ENCODE measurements at regions not wholly inside any gene's neighbourhood (a gene's known extent, or its start where the extent isn't known, plus 50 kb on each side); places are given as distances from the start of the nearest gene placed in this dataset.

- H3K9ac ChIP-seq (ENCODE audit: insufficient read depth in 1 of 2, low read length in 2 of 2): no peak overlapping the region
- no peaks in the 10 kb centered on the region for H3K9me3 ChIP-seq (ENCODE audit: control insufficient read depth in 4 of 4, insufficient read depth in 3 of 4, low read length in 3 of 4)
- no peak for TF ChIP-seq CTCF (IDR thresholded peaks at IDR 0.05; ENCODE audit: control extremely low read depth, extremely low read depth)
- H3K27ac ChIP-seq (ENCODE audit: low read depth in 1 of 2, low read length in 1 of 2): no peak overlapping the region
- no peak for DNase-seq
- H3K4me1 ChIP-seq (ENCODE audit: control insufficient read depth in 5 of 5, insufficient read depth in 5 of 5, low read length in 5 of 5): peaks cover 0 to 30% (median 12%) of the 10 kb centered on the region in 5 donors
- 97 to 99% methylated on average over 3 of the region's 3 CpGs for WGBS, 2 donors
- ATAC-seq (ENCODE audit: insufficient read depth, low FRiP score): no peak
- H3K36me3 ChIP-seq (ENCODE audit: control insufficient read depth in 4 of 4, insufficient read depth in 4 of 4, low read length in 4 of 4): no peaks in the 10 kb centered on the region
- no peaks in the 10 kb centered on the region for H3K27me3 ChIP-seq (ENCODE audit: control insufficient read depth in 3 of 3, insufficient read depth in 3 of 3, low read length in 2 of 3)
- H3K4me3 ChIP-seq: no peak overlapping the region
Observed at GRCh38 chr5:82353522-82353921, 75.4 kb upstream of the RPS23 start.

GRCh38 chr5:82352146-82352791, 74.1 kb upstream of the RPS23 start:
- Histone ChIP-seq H3K9ac (ENCODE audit: insufficient read depth in 1 of 2, low read length in 2 of 2) (no peak overlapping the region), H3K27ac (ENCODE audit: low read depth in 1 of 2, low read length in 1 of 2) (peak overlapping the region in 1 of 2 donors; percentile 66), H3K27me3 (ENCODE audit: control insufficient read depth in 3 of 3, insufficient read depth in 3 of 3, low read length in 2 of 3) (no peaks in the 10 kb centered on the region), H3K9me3 (ENCODE audit: control insufficient read depth in 4 of 4, insufficient read depth in 3 of 4, low read length in 3 of 4) (no peaks in the 10 kb centered on the region), H3K36me3 (ENCODE audit: control insufficient read depth in 4 of 4, insufficient read depth in 4 of 4, low read length in 4 of 4) (no peaks in the 10 kb centered on the region), H3K4me1 (ENCODE audit: control insufficient read depth in 5 of 5, insufficient read depth in 5 of 5, low read length in 5 of 5) (peaks cover 4 to 28% (median 6%) of the 10 kb centered on the region in 5 donors), H3K4me3 (no peak overlapping the region)
- WGBS, 2 donors: 46 to 56% methylated on average over 7 of the region's 7 CpGs
- ATAC-seq (ENCODE audit: insufficient read depth, low FRiP score) (no peak), DNase-seq (peak in 2 of 3 donors; percentile 35 to 63)
- TF ChIP-seq CTCF (IDR thresholded peaks at IDR 0.05; ENCODE audit: control extremely low read depth, extremely low read depth): no peak

GRCh38 chr5:82351754-82352145, 73.6 kb upstream of the RPS23 start:
- 0 to 7% methylated on average over 2 of the region's 2 CpGs for WGBS, 2 donors
- DNase-seq (peak; percentile 29 to 93 (median 89)), ATAC-seq (ENCODE audit: insufficient read depth, low FRiP score) (peak; percentile 89)
- H3K27me3 ChIP-seq (ENCODE audit: control insufficient read depth in 3 of 3, insufficient read depth in 3 of 3, low read length in 2 of 3): no peaks in the 10 kb centered on the region
- H3K36me3 ChIP-seq (ENCODE audit: control insufficient read depth in 4 of 4, insufficient read depth in 4 of 4, low read length in 4 of 4): no peaks in the 10 kb centered on the region
- H3K4me1 ChIP-seq (ENCODE audit: control insufficient read depth in 5 of 5, insufficient read depth in 5 of 5, low read length in 5 of 5): peaks cover 4 to 28% (median 6%) of the 10 kb centered on the region in 5 donors
- H3K9me3 ChIP-seq (ENCODE audit: control insufficient read depth in 4 of 4, insufficient read depth in 3 of 4, low read length in 3 of 4): no peaks in the 10 kb centered on the region
- peak overlapping the region in 1 of 2 donors; percentile 66 for H3K27ac ChIP-seq (ENCODE audit: low read depth in 1 of 2, low read length in 1 of 2)
- peak; percentile 51 for TF ChIP-seq CTCF (IDR thresholded peaks at IDR 0.05; ENCODE audit: control extremely low read depth, extremely low read depth)
- no peak overlapping the region for H3K4me3 ChIP-seq
- no peak overlapping the region for H3K9ac ChIP-seq (ENCODE audit: insufficient read depth in 1 of 2, low read length in 2 of 2)

DNA sequence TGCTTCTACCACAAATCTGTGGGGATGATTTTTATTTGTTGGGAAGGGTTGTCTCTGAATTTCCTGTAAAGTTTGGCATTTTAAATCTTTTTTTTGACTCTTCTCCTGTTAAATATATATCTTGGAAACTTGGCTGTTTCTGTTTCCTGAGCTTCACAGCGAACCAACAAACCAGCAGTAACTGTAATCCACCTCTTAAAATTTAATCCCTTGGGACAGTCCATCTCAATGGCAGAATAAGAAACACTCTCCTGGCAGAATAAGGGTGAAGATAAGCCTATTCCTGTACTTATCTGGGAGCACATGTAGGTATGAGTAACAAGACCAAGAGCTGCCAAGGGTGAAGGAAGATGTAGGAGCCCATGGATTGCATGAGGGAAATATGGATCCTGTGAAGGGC, 73.1 kb upstream of the RPS23 start:
- peaks cover 4 to 28% (median 10%) of the 10 kb centered on the region in 5 donors for H3K4me1 ChIP-seq (ENCODE audit: control insufficient read depth in 5 of 5, insufficient read depth in 5 of 5, low read length in 5 of 5)
- no peak overlapping the region for H3K4me3 ChIP-seq
- 81 to 100% methylated on average over 1 of the region's 1 CpG for WGBS, 2 donors
- H3K36me3 ChIP-seq (ENCODE audit: control insufficient read depth in 4 of 4, insufficient read depth in 4 of 4, low read length in 4 of 4): no peaks in the 10 kb centered on the region
- H3K27ac ChIP-seq (ENCODE audit: low read depth in 1 of 2, low read length in 1 of 2): no peak overlapping the region
- no peaks in the 10 kb centered on the region for H3K9me3 ChIP-seq (ENCODE audit: control insufficient read depth in 4 of 4, insufficient read depth in 3 of 4, low read length in 3 of 4)
- H3K27me3 ChIP-seq (ENCODE audit: control insufficient read depth in 3 of 3, insufficient read depth in 3 of 3, low read length in 2 of 3): no peaks in the 10 kb centered on the region
- ATAC-seq (ENCODE audit: insufficient read depth, low FRiP score) (no peak), DNase-seq (no peak)
- no peak overlapping the region for H3K9ac ChIP-seq (ENCODE audit: insufficient read depth in 1 of 2, low read length in 2 of 2)
- TF ChIP-seq CTCF (IDR thresholded peaks at IDR 0.05; ENCODE audit: control extremely low read depth, extremely low read depth): no peak
